Smooth muscle cell (in vitro differentiated cells): ENCODE measurements at regions not wholly inside any gene's neighbourhood (a gene's known extent, or its start where the extent isn't known, plus 50 kb on each side); places are given as distances from the start of the nearest gene placed in this dataset.
"Not testable (repeated sequence)": the region's sequence is repeated elsewhere in the genome, so short reads cannot be mapped to it uniquely, and the experiment has no call there.

Experiments used
- DNase-seq: peaks from one replicate; lab custom pipeline; 2025; ENCODE audit not compliant: unreplicated experiment; lab: John Stamatoyannopoulos, UW
- H2AFZ ChIP-seq: fragments of 200-600 bp; sonication (generic); 2 replicates; pipeline ENCODE4 v1.6.0; 2016; ENCODE audit warnings: antibody characterized with exemption, low read depth, mild to moderate bottlenecking
- H3F3A ChIP-seq: fragments of 200-600 bp; sonication (generic); 2 replicates; pipeline ENCODE4 v1.6.0; 2017; ENCODE audit warnings: antibody characterized with exemption, low read depth
- H3K27ac ChIP-seq: fragments of 200-600 bp; sonication (generic); 2 replicates; pipeline ENCODE4 v1.5.1; 2016; ENCODE audit warnings: low read depth, mild to moderate bottlenecking
- H3K27me3 ChIP-seq: fragments of 200-600 bp; sonication (generic); 2 replicates; pipeline ENCODE4 v1.6.1; 2016; ENCODE audit warnings: low read depth, mild to moderate bottlenecking
- H3K36me3 ChIP-seq: fragments of 200-600 bp; sonication (generic); 2 replicates; pipeline ENCODE4 v1.5.1; 2016; ENCODE audit warnings: low read depth
- H3K4me1 ChIP-seq: fragments of 200-600 bp; sonication (generic); 2 replicates; pipeline ENCODE4 v1.5.1; 2016; ENCODE audit warnings: low read depth
- H3K4me2 ChIP-seq: fragments of 200-600 bp; sonication (generic); 2 replicates; pipeline ENCODE4 v1.6.0; 2016; ENCODE audit warnings: mild to moderate bottlenecking
- H3K4me3 ChIP-seq: fragments of 200-600 bp; sonication (generic); 2 replicates; pipeline ENCODE4 v1.5.1; 2016; ENCODE audit warnings: mild to moderate bottlenecking
- H3K79me2 ChIP-seq: fragments of 200-600 bp; sonication (generic); 2 replicates; pipeline ENCODE4 v1.6.0; 2016; ENCODE audit warnings: low read depth, mild to moderate bottlenecking
- H3K9ac ChIP-seq: fragments of 200-600 bp; sonication (generic); 2 replicates; pipeline ENCODE4 v1.6.0; 2016; ENCODE audit warnings: low read depth
- H3K9me3 ChIP-seq: fragments of 200-600 bp; sonication (generic); replicated peaks from 2 replicates; pipeline ENCODE4 v1.5.1; 2016; ENCODE audit warnings: low read depth
- H4K20me1 ChIP-seq: fragments of 200-600 bp; sonication (generic); 2 replicates; pipeline ENCODE4 v1.6.0; 2016; ENCODE audit warnings: low read depth
- WGBS: methylation state at CpG from one replicate; pipeline ENCODE4 v1.1.7; 2016; ENCODE audit warnings: low lambda C conversion rate; 5-methylcytosine and 5-hydroxymethylcytosine counted together
- TF ChIP-seq, protein P1 (sequence below): fragments of 200-600 bp; sonication (generic); IDR thresholded peaks from 2 replicates; pipeline ENCODE4 v1.5.1; 2017; ENCODE audit warnings: borderline replicate concordance, mild to moderate bottlenecking, antibody characterized with exemption; ENCODE audit not compliant: insufficient read depth, poor library complexity, severe bottlenecking

DNA sequence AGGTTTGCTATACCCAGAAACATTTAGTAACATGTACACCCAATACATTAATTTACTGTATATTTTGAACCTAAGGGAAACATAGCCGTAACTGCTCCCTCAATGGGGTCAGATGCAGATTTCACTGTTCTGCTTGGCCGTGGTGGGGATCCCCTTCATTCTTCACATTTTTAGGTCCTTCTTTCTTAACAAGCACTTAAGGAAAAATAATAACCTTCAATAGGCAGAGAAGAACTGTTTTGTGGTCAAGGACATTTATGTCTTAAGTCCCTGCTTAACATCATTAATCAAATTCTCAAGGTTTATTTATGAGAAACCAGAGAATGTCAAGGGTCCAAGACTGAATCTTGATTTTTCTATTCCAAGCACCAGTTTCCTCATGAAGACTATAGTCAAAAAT, 592.1 kb upstream of the ANKRD30A start:
- Histone ChIP-seq H3K36me3 (no peaks in the 10 kb centered on the region), H4K20me1 (no peaks in the 10 kb centered on the region), H3K4me1 (peaks cover 4% of the 10 kb centered on the region), H3F3A (no peaks in the 10 kb centered on the region), H3K4me2 (no peak overlapping the region), H3K9me3 (no peaks in the 10 kb centered on the region), H3K9ac (no peak overlapping the region), H3K79me2 (no peaks in the 10 kb centered on the region), H3K4me3 (no peak overlapping the region), H3K27ac (no peak overlapping the region), H3K27me3 (no peaks in the 10 kb centered on the region), H2AFZ (no peak overlapping the region)
- WGBS: 94% methylated on average over 2 of the region's 2 CpGs
- no peak for DNase-seq
- TF ChIP-seq, protein P1, sequence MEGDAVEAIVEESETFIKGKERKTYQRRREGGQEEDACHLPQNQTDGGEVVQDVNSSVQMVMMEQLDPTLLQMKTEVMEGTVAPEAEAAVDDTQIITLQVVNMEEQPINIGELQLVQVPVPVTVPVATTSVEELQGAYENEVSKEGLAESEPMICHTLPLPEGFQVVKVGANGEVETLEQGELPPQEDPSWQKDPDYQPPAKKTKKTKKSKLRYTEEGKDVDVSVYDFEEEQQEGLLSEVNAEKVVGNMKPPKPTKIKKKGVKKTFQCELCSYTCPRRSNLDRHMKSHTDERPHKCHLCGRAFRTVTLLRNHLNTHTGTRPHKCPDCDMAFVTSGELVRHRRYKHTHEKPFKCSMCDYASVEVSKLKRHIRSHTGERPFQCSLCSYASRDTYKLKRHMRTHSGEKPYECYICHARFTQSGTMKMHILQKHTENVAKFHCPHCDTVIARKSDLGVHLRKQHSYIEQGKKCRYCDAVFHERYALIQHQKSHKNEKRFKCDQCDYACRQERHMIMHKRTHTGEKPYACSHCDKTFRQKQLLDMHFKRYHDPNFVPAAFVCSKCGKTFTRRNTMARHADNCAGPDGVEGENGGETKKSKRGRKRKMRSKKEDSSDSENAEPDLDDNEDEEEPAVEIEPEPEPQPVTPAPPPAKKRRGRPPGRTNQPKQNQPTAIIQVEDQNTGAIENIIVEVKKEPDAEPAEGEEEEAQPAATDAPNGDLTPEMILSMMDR: no peak

DNA sequence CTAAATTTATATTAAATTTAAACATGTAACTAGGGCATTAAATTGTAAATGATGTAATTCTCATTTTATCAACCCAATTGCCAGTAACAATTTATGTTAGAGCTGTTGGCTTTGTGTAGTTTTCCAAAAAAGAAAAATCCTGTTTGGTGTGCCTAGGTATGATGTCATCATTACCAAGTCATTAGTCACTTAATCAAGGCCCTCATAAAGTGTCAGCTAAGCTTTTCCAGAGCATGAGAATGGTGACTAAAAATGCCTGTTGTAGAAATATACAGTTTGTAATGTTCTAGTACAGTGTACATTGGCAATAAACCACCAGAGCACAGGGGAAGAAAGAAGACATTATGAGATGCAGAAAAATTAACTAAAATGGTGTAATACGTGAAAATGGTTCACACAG, 593.8 kb upstream of the ANKRD30A start:
- Histone ChIP-seq H3K27me3 (no peaks in the 10 kb centered on the region), H3K79me2 (no peaks in the 10 kb centered on the region), H3K36me3 (no peaks in the 10 kb centered on the region), H3F3A (no peaks in the 10 kb centered on the region), H3K4me2 (no peak overlapping the region), H3K27ac (peak overlapping the region; percentile 49), H3K9ac (no peak overlapping the region), H3K4me3 (no peak overlapping the region), H3K9me3 (no peaks in the 10 kb centered on the region), H2AFZ (no peak overlapping the region), H4K20me1 (no peaks in the 10 kb centered on the region), H3K4me1 (peaks cover 4% of the 10 kb centered on the region)
- WGBS: 76% methylated on average over 1 of the region's 1 CpG
- TF ChIP-seq, protein P1: no peak
- no peak for DNase-seq

DNA sequence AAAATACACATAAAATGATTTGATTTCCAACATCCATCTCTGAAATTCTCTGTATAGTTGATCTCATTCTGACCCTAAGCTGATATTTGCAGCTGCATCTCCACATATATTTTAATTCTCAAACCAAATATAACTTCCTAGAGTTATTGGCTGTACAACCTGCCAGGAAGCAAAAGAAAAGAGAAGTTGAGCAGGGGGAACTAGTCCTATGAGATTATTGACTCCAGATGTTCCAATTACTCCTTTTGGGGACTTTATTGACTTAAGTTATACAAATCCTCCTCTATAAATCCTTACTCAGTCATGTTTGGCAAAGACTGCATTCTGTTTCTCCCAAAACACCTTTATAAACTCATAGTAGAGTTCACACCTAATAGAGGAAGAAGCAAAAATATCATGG, 599.4 kb upstream of the ANKRD30A start:
- TF ChIP-seq, protein P1: no peak

DNA sequence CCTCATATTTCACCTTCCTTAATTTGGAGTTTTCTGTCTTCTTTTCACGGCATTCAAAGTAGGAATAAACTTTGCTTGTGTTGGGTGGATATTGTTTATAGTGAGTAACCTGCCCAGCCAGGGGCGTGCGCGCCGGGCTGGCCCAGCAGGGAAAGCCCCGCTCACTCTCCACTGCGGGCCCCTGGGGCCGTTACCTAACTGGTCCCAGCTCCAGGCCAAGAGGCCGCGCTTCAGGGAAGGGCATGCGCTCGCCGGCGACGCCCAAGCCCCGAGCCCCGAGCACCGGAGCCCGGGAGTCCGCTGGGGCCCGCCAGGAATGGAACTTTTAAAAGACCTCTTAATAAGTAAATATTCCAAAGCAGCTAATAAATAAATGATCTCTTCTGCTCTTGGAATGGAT, 601.3 kb upstream of the ANKRD30A start:
- not testable (repeated sequence) for H3K4me1 ChIP-seq, H3F3A ChIP-seq, H3K36me3 ChIP-seq, H3K4me2 ChIP-seq, H3K9me3 ChIP-seq, H3K9ac ChIP-seq, DNase-seq, H3K27me3 ChIP-seq, H3K27ac ChIP-seq, H4K20me1 ChIP-seq, H3K79me2 ChIP-seq, H2AFZ ChIP-seq, H3K4me3 ChIP-seq
- WGBS: 94% methylated on average over 21 of the region's 21 CpGs

More for the DNA sequence above, 599.4 kb upstream of the ANKRD30A start:
- H3K36me3 ChIP-seq: no peaks in the 10 kb centered on the region
- no peaks in the 10 kb centered on the region for H3K9me3 ChIP-seq
- no peak overlapping the region for H3K4me3 ChIP-seq
- no peak for DNase-seq
- no peak overlapping the region for H3K27ac ChIP-seq
- H4K20me1 ChIP-seq: no peaks in the 10 kb centered on the region
- H3K4me2 ChIP-seq: no peak overlapping the region
- H3K27me3 ChIP-seq: no peaks in the 10 kb centered on the region
- no peaks in the 10 kb centered on the region for H3K79me2 ChIP-seq
- no peaks in the 10 kb centered on the region for H3F3A ChIP-seq
- H3K4me1 ChIP-seq: no peaks in the 10 kb centered on the region
- no peak overlapping the region for H3K9ac ChIP-seq
- H2AFZ ChIP-seq: no peak overlapping the region
